Cardiac muscle cell (in vitro differentiated cells and primary cell): ENCODE measurements at regions not wholly inside any gene's neighbourhood (a gene's known extent, or its start where the extent isn't known, plus 50 kb on each side); places are given as distances from the start of the nearest gene placed in this dataset.

Experiments used
- DNase-seq, 2 donors: peaks; one replicate each; pipeline versions ENCODE4 v3.0.0 to v3.0.0-alpha.2; 2010 to 2017; ENCODE audit warnings: low read depth in 1 of 2, low spot score in 1 of 2
- H3K27ac ChIP-seq: fragments of 200-600 bp; sonication (generic); 2 replicates; pipeline ENCODE4 v1.5.1; 2016
- H3K27me3 ChIP-seq: fragments of 200-600 bp; sonication (generic); 2 replicates; pipeline ENCODE4 v1.6.0; 2016; ENCODE audit warnings: control low read depth
- H3K36me3 ChIP-seq: fragments of 200-600 bp; sonication (generic); 2 replicates; pipeline ENCODE4 v1.5.1; 2016; ENCODE audit warnings: control low read depth
- H3K4me1 ChIP-seq: fragments of 200-600 bp; sonication (generic); 2 replicates; pipeline ENCODE4 v1.8.1; 2017; ENCODE audit warnings: low read depth, mild to moderate bottlenecking, mixed run types
- H3K4me3 ChIP-seq: fragments of 200-600 bp; sonication (generic); 2 replicates; pipeline ENCODE4 v1.5.1; 2016; ENCODE audit warnings: mild to moderate bottlenecking
- H3K9me3 ChIP-seq: fragments of 200-600 bp; sonication (generic); 2 replicates; pipeline ENCODE4 v1.5.1; 2017; ENCODE audit warnings: low read depth, mild to moderate bottlenecking, control low read depth
- CTCF ChIP-seq: IDR thresholded peaks from 2 replicates; pipeline ENCODE4 v1.5.1; 2012; ENCODE audit warnings: low read depth, mild to moderate bottlenecking, low read length

GRCh38 chr9:75570538-75570937 lies 319.9 kb upstream of the PCSK5 start:
- no peak overlapping the region for H3K4me3 ChIP-seq
- H3K27me3 ChIP-seq: no peaks in the 10 kb centered on the region
- no peak overlapping the region for H3K27ac ChIP-seq

GRCh38 chr9:75574569-75574968 lies 315.9 kb upstream of the PCSK5 start:
- Histone ChIP-seq H3K9me3 (no peaks in the 10 kb centered on the region), H3K27me3 (no peaks in the 10 kb centered on the region), H3K4me1 (no peaks in the 10 kb centered on the region), H3K36me3 (no peaks in the 10 kb centered on the region), H3K27ac (no peak overlapping the region), H3K4me3 (no peak overlapping the region)
- TF ChIP-seq CTCF: no peak
- DNase-seq: no peak

More at GRCh38 chr9:75570538-75570937, 319.9 kb upstream of the PCSK5 start:
- DNase-seq: no peak
- no peak for TF ChIP-seq CTCF
- Histone ChIP-seq H3K4me1 (no peaks in the 10 kb centered on the region), H3K9me3 (no peaks in the 10 kb centered on the region), H3K36me3 (no peaks in the 10 kb centered on the region)

- no peak for DNase-seq
- no peak overlapping the region for H3K4me3 ChIP-seq
- H3K4me1 ChIP-seq: no peaks in the 10 kb centered on the region
- H3K27me3 ChIP-seq: no peaks in the 10 kb centered on the region
- H3K36me3 ChIP-seq: no peaks in the 10 kb centered on the region
- no peak for TF ChIP-seq CTCF
- no peak overlapping the region for H3K27ac ChIP-seq
- no peaks in the 10 kb centered on the region for H3K9me3 ChIP-seq
These were observed 307.6 kb upstream of the PCSK5 start for GRCh38 chr9:75582870-75583269.

DNA sequence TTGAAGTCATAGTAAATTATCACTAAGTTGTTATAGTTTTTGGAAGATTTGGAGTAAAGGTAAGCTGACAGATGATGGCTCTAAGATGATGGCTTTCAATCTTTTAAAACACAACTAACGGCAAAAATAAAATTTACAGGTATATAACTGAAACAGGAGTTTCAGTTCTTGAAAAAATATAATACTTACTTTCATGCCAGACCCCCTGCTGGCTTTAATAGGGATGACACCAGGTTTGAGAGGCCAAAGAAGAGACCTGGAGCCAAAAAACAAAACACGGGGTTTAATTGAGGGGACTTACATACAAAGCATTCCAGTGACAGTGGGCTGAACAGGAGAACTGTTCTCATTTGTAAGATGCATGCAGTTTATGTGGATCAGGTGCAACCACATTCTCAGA lies 301.7 kb upstream of the PCSK5 start:
- Histone ChIP-seq H3K4me3 (no peak overlapping the region), H3K27ac (no peak overlapping the region), H3K4me1 (no peaks in the 10 kb centered on the region), H3K27me3 (no peaks in the 10 kb centered on the region), H3K9me3 (no peaks in the 10 kb centered on the region), H3K36me3 (no peaks in the 10 kb centered on the region)
- no peak for DNase-seq
- no peak for TF ChIP-seq CTCF

GRCh38 chr9:75589497-75589896 lies 301.0 kb upstream of the PCSK5 start:
- DNase-seq: no peak
- Histone ChIP-seq H3K9me3 (no peaks in the 10 kb centered on the region), H3K4me3 (no peak overlapping the region), H3K27me3 (no peaks in the 10 kb centered on the region), H3K4me1 (no peaks in the 10 kb centered on the region), H3K27ac (no peak overlapping the region), H3K36me3 (no peaks in the 10 kb centered on the region)
- no peak for TF ChIP-seq CTCF

GRCh38 chr9:75591972-75592371 lies 298.5 kb upstream of the PCSK5 start:
- Histone ChIP-seq H3K27ac (no peak overlapping the region), H3K4me3 (no peak overlapping the region), H3K9me3 (no peaks in the 10 kb centered on the region), H3K36me3 (no peaks in the 10 kb centered on the region), H3K27me3 (no peaks in the 10 kb centered on the region), H3K4me1 (no peaks in the 10 kb centered on the region)
- TF ChIP-seq CTCF: no peak
- DNase-seq: no peak
